ENCODE measurements at regions not wholly inside any gene's neighbourhood (a gene's known extent, or its start where the extent isn't known, plus 50 kb on each side); places are given as distances from the start of the nearest gene placed in this dataset.
"Not testable (repeated sequence)": the region's sequence is repeated elsewhere in the genome, so short reads cannot be mapped to it uniquely, and the experiment has no call there.

GRCh38 chr10:42533866-42534265 lies 104.5 kb downstream of the ZNF33B start:
- POLR2A ChIA-PET; H3K4me1 ChIP-seq (ENCODE audit: control insufficient read depth, insufficient read depth, low read length); H3K27ac ChIP-seq (ENCODE audit: extremely low read depth, low read depth, low read length); H3K4me3 ChIP-seq (ENCODE audit: low read depth, low read length); H3K36me3 ChIP-seq (ENCODE audit: control insufficient read depth in 2 of 2, insufficient read depth in 1 of 2, low read length in 2 of 2); H3K9me3 ChIP-seq (ENCODE audit: control insufficient read depth, insufficient read depth, low read depth, low read length); CTCF ChIA-PET: not testable (repeated sequence)
- TF ChIP-seq ZNF280D (tag by site-specific recombination; IDR thresholded peaks at IDR 0.05) (0 out of 2 replicates have a peak, but pooled peaks have one; percentile 49), ZNF146 (tag by site-specific recombination; IDR thresholded peaks at IDR 0.05) (peak; percentile 81; the same call in 1 of the 2 replicates)

- Histone ChIP-seq H3K36me3 (ENCODE audit: control insufficient read depth in 2 of 2, insufficient read depth in 1 of 2, low read length in 2 of 2) (no peaks in the 10 kb centered on the region), H3K4me1 (ENCODE audit: control insufficient read depth, insufficient read depth, low read length) (no peaks in the 10 kb centered on the region), H3K4me3 (ENCODE audit: low read depth, low read length) (no peak overlapping the region), H3K9me3 (ENCODE audit: control insufficient read depth, insufficient read depth, low read depth, low read length) (no peaks in the 10 kb centered on the region), H3K27ac (ENCODE audit: extremely low read depth, low read depth, low read length) (no peak overlapping the region)
- CTCF ChIA-PET = interaction anchor here (0.7 kb wide), 1 partner anchor 803 kb away, joined by 4 read pairs; no protein-coding TSS in a partner anchor
- POLR2A ChIA-PET = no interaction called here
- peak; percentile 98 for TF ChIP-seq ZNF558 (tag by site-specific recombination; IDR thresholded peaks at IDR 0.05)
- no peak for TF ChIP-seq TCF7L2 (IDR thresholded peaks at IDR 0.05; ENCODE audit: borderline replicate concordance, low read depth, low read length)
- TF ChIP-seq PATZ1 (tag by site-specific recombination; IDR thresholded peaks at IDR 0.05) = no peak
- no peak for TF ChIP-seq FEZF1 (tag by site-specific recombination; IDR thresholded peaks at IDR 0.05)
- TF ChIP-seq ZNF701 (tag by site-specific recombination; IDR thresholded peaks at IDR 0.05) = no peak
- no peak for TF ChIP-seq ZFP3 (tag by site-specific recombination; IDR thresholded peaks at IDR 0.05; ENCODE audit: low read depth)
- no peak for TF ChIP-seq ZBTB48 (tag by site-specific recombination; IDR thresholded peaks at IDR 0.05)
These were observed 105.4 kb downstream of the ZNF33B start for GRCh38 chr10:42532996-42533395.

GRCh38 chr10:42523098-42523497 lies 115.3 kb downstream of the ZNF33B start:
- H3K4me3 ChIP-seq (ENCODE audit: low read depth, low read length) = no peak overlapping the region
- no peaks in the 10 kb centered on the region for H3K4me1 ChIP-seq (ENCODE audit: control insufficient read depth, insufficient read depth, low read length)
- ChIA-PET POLR2A (no interaction called here), CTCF (no interaction called here)
- no peaks in the 10 kb centered on the region for H3K9me3 ChIP-seq (ENCODE audit: control insufficient read depth, insufficient read depth, low read depth, low read length)
- H3K27ac ChIP-seq (ENCODE audit: extremely low read depth, low read depth, low read length) = no peak overlapping the region
- peaks cover 32 to 54% of the 10 kb centered on the region in 2 experiments for H3K36me3 ChIP-seq (ENCODE audit: control insufficient read depth in 2 of 2, insufficient read depth in 1 of 2, low read length in 2 of 2)
- no peak for TF ChIP-seq ZNF670 (tag by site-specific recombination; IDR thresholded peaks at IDR 0.05; ENCODE audit: low read depth)
- TF ChIP-seq, protein P1, sequence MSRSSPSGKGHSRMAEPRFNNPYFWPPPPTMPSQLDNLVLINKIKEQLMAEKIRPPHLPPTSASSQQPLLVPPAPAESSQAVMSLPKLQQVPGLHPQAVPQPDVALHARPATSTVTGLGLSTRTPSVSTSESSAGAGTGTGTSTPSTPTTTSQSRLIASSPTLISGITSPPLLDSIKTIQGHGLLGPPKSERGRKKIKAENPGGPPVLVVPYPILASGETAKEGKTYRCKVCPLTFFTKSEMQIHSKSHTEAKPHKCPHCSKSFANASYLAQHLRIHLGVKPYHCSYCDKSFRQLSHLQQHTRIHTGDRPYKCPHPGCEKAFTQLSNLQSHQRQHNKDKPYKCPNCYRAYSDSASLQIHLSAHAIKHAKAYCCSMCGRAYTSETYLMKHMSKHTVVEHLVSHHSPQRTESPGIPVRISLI (tag by site-specific recombination; IDR thresholded peaks at IDR 0.05) = no peak
- no peak for TF ChIP-seq ZBTB1 (tag by site-specific recombination; IDR thresholded peaks at IDR 0.05)
- TF ChIP-seq REPIN1 (tag by site-specific recombination; IDR thresholded peaks at IDR 0.05; ENCODE audit: low read depth) = no peak
- TF ChIP-seq ZBTB6 (tag by site-specific recombination; IDR thresholded peaks at IDR 0.05) = no peak
- TF ChIP-seq WT1 (tag by site-specific recombination; IDR thresholded peaks at IDR 0.05) = no peak
- TF ChIP-seq ZNF138 (tag by site-specific recombination; IDR thresholded peaks at IDR 0.05; ENCODE audit: borderline replicate concordance) = no peak
- no peak for TF ChIP-seq ZNF292 (tag by site-specific recombination; IDR thresholded peaks at IDR 0.05; ENCODE audit: borderline replicate concordance, low read depth)
- no peak for TF ChIP-seq ZNF610 (tag by site-specific recombination; IDR thresholded peaks at IDR 0.05; ENCODE audit: borderline replicate concordance)
- no peak for TF ChIP-seq INSM2 (tag by site-specific recombination; IDR thresholded peaks at IDR 0.05)
- TF ChIP-seq KLF1 (tag by site-specific recombination; IDR thresholded peaks at IDR 0.05) = no peak
- TF ChIP-seq ZNF488 (tag by site-specific recombination; IDR thresholded peaks at IDR 0.05) = no peak
